ENCODE measurements at regions not wholly inside any gene's neighbourhood (a gene's known extent, or its start where the extent isn't known, plus 50 kb on each side); places are given as distances from the start of the nearest gene placed in this dataset.

- ATAC-seq, result no peak
Observed at GRCh38 chr17:72507370-72507769, 386.6 kb downstream of the SOX9 start.

DNA sequence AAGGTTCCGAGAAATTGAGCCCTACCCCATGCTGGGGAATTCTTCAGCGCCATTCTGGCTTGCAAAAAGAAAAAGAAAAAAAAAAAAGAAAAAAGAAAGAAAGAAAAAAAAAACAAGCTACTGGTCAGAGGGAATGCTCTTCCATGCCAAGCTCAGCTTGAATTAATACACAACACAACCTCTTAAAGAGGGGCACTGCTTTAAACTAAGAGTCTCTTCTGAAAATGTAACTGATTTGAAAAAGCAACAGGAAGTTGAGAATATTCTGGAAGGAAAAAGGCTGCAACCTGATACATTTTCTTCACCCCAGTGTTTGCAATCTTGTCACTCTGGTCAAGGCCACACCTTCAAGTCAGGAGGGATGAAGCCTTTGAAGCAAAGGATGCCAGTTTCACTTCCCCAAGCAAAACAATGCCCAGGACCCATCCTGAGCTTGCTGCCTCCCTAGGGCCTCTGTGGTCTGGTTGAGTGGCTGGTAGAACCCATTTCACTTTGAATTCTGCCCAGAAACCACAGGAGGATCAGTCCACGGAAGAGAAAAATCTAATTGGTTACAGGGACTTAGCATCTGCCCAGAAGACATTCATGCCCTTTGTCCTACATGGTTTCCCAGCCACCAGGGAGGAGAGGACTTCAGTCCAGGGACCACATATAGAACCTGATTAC, 389.7 kb downstream of the SOX9 start:
- ATAC-seq, result peak; percentile 29

GRCh38 chr17:72511242-72511641, 390.4 kb downstream of the SOX9 start:
- ATAC-seq, result peak; percentile 27

- peak; percentile 61 for ATAC-seq
Observed at GRCh38 chr17:72511874-72512273, 391.1 kb downstream of the SOX9 start.

DNA sequence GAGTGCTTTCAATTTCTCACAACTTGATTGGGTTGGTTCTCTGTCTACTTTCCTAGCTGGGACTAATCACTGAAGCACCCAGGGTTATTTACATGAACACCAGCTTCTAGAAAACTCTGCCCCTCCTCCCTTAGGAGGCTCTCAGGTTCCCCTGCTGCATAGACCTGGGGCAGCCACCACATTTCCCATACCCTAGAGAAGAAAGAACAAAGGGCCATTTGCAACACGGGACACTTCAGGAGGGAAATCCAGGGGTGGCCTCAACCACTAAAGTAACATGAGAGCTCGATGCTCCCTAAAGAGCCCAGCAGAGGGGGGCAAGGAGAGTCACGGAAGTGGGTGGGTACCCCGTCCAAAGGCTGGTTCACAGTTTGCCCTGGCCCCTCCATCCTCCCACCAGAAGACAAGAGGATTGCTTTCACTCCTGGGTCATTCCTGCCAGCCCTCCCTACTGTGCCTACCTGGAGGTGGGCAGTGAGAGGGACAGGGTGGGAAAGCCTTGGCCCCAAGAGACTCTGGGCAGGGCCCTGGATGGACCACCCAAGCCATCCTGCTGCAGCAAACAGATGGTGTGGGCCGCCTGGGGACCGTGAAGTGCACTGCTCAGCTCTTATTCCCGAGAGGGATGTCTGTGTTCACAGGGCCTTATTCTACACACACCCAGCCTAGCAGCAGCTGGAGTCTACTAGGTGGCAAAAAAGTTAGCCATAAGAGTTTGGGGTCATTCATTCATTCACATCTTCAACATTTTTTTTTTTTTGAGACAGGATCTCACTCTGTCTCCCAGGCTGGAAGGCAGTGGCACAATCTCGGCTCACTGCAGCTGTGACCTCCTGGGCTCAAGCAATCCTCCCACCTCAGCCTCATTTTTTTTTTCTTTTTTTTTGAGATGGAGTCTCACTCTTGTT, 392.1 kb downstream of the SOX9 start:
- no peak for ATAC-seq

DNA sequence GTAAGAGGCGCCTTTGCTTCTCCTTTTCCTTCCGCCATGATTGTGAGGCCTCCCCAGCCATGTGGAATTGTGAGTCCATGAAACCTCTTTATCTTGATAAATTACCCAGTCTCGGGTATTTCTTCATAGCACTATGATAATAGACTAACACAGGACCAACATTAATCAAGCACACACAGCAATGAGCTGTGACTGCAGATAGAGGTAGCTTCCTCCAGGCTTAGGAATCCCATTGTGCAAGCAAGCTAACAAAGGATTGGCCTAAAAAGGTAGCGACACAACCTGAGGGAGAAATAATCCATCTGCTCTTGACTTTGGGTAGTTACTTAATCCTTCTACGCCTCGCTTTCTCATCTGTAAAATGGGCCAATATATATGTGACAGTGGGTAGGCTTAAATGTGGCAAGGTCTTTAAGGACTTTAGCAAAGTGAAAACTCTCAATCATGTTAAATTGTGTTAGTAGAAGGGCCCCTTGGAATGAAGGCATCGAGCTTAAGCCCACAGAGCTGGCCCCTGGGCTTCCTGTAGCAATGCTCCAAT, 393.6 kb downstream of the SOX9 start:
- ATAC-seq, result peak; percentile 29

DNA sequence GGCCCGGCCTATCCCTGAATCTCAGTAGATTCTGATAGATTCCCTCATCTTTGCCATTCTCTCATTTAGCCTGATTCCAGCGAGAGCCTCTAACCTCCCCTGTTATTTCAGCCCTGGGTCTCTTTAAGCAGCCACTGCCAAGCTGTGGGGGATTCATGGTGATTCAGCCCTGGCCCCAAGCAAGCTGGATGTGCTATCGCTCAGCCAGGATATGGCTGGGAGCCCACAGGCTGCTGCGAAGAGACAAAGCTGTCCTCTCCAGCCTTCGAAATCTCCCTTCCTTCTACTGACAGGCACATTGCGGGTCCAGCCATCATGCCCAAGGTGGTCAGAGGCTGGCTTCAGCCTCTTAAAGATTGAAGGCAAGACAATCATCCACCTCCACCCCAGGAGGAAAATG, 394.1 kb downstream of the SOX9 start:
- no peak for ATAC-seq

DNA sequence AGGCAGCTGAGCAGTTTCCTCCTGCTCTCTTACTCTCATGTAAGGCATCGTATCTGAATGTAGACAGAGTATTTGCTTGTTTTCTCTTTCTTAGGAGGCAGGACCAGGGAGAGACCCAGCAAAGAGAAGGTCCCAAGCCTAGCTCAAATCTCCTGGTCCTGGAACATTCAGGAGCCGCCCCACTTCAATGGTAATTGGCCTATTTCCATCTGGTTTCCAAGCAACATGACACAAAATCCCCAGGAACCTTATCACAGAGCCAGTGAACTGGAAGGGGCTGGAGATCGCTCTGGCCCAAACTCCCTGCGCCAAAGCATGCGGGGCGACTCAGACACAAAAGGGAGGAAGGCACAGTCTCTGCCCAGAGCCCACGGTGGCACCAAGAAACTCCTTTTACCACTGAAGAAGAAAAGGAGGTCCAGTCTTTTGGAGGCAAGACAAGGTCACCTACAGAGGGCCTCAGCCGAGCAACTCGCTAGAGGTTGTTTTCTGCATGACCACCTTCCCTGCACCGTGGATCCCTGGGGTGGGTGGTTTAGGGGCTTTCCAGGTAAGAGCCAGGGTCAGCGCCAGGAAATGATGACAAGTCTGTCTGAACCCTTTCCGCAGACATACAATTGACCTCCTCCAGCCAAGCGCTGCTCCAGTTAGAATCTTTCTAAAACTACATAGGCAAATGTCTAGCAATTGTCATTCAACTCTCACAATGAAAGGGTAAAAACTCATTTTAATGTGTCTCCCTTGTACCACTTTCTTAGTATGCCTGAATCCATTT, 394.7 kb downstream of the SOX9 start:
- ATAC-seq, result no peak

GRCh38 chr17:72516772-72517399, 396.1 kb downstream of the SOX9 start:
- peak; percentile 5 for ATAC-seq

DNA sequence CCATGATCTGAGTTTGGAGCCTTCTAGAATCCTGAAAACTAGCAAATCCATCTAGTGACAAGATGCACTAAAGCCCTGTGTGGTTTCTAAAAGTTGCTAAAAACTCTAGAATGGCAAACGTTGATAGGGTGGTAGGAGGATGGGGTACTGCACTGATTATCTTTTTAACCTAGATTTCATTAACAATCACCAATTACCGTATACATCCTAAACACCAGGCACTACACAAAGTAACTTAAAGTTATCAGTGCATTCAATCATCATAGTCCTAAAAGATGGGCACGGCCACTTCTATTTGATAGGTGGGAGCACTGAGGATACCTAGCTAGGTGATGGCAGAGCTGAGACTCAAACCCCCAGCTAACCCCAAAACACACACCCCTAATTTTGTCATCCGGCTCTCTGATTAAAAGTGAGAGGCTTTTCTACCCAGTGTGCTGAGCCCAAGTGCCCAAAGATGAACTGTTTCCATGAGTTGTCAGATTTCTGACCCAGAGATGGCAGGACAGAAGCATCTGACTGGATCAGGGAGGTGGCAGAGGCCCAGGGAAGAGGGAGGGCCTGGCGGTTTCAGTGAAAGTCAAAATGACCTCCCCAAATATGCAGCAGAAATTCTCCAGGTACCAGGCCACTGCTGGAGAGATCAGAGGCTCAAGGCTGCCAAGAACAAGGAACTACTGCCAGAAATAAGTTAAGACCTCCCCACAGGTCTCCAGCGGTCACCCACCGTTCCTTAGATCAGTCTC, 396.8 kb downstream of the SOX9 start:
- ATAC-seq, result no peak

DNA sequence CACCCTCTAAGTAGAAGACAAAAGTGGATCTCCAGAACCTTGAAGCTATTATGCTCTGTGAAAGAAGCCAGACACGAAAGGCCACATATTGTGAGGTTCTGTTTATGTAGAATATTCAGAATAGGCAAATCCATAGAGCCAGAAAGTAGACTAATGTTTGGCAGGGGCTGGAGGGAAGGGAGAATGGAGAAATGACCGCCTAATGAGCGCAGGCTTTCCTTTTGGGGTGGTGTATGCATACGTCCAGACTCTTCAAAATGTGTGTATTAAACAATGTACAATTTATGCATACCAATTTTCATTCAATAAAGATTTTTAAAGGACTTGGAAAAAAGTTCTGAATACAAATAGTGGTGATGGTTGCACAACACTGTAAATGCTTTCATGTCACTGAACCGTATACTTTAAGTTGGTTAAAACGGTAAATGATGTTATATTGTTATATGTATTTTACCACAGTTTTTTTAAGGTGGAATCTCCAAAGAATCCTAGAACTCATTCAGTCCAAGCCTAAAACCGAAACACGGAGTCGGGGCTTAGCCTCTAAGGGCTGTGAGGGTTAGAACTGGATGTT, 397.4 kb downstream of the SOX9 start:
- no peak for ATAC-seq

DNA sequence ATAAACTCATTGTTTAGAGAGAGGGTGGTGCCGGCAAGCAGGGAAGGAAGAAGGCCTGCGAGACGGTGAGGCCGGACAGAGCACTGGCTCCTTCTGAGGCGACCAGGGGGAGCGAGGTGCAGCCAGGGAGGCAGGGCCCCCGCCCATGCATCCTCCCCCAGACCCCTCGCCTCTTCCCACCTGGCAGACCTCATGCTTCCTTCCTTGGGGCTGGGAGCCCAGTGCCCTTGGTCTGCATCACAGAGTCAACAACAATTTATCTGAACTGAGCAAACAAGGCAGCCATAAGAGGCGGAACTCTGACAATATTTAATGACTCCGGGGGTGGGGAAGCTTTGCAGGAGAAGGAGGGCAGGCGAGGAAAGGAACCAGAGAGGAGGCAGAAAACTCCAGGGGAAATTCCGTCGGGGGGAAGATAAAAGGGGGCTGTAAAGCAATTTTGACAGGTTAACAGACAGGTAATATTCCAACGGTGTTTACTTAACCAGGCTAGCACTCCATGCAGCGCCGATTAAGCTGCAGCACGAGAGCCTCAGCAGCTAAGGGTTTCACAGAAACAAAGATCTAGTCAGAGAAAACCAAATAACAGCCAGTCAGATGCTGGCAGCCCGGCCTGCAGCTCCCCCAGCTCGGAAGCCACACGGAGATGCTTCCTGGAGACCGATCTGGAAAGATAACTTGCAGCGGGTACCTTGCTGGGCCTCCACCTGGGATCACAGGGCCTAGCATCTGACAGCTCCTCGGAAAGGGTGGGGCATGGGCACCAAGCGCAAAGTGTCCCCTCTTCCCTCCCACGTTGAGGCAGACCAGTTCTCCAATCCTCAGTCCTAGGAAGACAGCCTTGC, 398.2 kb downstream of the SOX9 start:
- no peak for ATAC-seq

DNA sequence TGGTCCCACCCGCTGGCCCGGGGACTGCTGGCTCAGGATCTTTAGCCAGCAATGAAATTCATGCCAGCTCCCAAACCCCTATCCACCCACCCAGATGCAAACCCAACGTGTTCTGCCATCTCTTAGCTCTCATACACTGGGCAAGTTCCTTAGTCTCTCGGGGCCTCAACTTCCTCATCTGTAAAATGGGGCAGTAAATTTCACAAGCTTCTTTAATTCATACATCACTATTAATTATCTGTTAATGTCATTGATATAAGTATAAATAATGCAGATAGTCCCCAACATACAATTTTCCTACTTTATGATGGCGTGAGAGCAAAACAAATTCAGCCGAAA, 398.7 kb downstream of the SOX9 start:
- ATAC-seq, result no peak

DNA sequence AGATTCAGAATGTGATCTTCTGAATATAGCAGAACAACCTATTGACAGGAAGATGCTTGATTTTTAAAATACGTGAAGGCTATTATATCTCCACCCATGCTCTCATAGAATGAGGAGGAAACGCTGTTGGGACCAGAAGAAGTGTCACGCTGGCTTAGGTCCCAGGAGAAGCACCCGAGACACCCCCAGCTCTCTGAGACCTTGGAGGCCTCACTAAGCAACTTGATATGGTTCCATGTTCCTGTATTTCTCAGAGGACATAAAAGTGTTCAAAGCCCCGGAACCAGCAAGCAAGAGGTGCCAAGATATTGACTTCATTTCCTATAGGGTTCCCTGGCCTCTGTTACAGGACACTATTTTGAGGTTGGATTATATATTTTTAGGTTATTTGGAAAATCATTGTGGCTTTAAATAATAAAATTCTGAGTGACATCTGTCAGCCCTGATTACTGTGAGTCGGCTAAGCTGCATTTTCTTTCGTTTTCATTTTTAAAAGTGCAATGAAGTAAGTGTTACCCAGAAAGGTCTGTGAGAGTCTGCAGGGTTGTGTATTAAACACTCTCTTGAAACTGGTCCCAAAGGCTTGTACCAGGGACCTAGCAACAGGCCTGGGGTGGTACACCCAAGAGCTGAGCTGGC, 400.0 kb downstream of the SOX9 start:
- ATAC-seq, result no peak

GRCh38 chr17:72523491-72523890, 402.7 kb downstream of the SOX9 start:
- ATAC-seq, result peak; percentile 49

GRCh38 chr17:72525225-72526015, 404.6 kb downstream of the SOX9 start:
- no peak for ATAC-seq

- no peak for ATAC-seq
Observed at GRCh38 chr17:72526769-72527168, 405.9 kb downstream of the SOX9 start.

DNA sequence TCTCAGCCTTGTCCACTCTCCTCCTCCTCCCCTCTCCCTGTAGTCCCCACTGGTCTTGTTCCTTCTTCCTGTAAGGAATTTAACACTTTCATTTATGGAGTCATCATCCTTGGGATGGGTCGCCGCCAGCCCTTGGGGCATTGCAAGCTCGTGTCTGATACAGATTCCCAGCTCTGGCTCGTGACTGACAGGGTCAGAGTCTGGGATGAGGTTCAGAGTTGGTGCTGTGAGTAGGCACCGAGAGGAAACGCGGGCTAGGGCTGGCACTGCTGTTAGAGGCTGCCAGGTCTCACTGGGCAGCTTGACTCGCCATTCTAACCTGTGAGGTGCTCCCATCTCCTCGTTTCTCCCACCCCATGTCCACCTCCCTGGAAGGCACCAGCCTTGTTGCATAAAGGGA, 407.0 kb downstream of the SOX9 start:
- ATAC-seq, result no peak

- ATAC-seq, result no peak
Observed at GRCh38 chr17:72528683-72529082, 407.9 kb downstream of the SOX9 start.
